Liver (tissue), 3 donors: ENCODE measurements at regions not wholly inside any gene's neighbourhood (a gene's known extent, or its start where the extent isn't known, plus 50 kb on each side); places are given as distances from the start of the nearest gene placed in this dataset.

ENCODE experiments used
- EGR1 ChIP-seq, 2 donors: IDR thresholded peaks; 2 replicates each; pipeline ENCODE4 v1.6.1; 2016 to 2018; ENCODE audit warnings: antibody characterized with exemption in 2 of 2, low read depth in 2 of 2
- JUND ChIP-seq, 2 donors: IDR thresholded peaks; 2 replicates each; pipeline ENCODE4 v1.6.1; 2016; ENCODE audit warnings: antibody characterized with exemption in 2 of 2
- RXRA ChIP-seq, 2 donors: IDR thresholded peaks; 2 replicates each; pipeline ENCODE4 v1.6.1; 2017 to 2018; ENCODE audit warnings: antibody characterized with exemption in 2 of 2, mild to moderate bottlenecking in 1 of 2
- SP1 ChIP-seq: IDR thresholded peaks from 2 replicates; pipeline ENCODE4 v1.6.1; 2018; ENCODE audit warnings: antibody characterized with exemption, mild to moderate bottlenecking
- TAF1 ChIP-seq: conservative IDR thresholded peaks from 2 replicates; pipeline ENCODE4 v1.6.1; 2016; ENCODE audit warnings: antibody characterized with exemption, mild to moderate bottlenecking
- YY1 ChIP-seq: IDR thresholded peaks from 2 replicates; pipeline ENCODE4 v1.6.1; 2016; ENCODE audit warnings: antibody characterized with exemption, mild to moderate bottlenecking
- TF ChIP-seq, protein P1 (sequence below): fragments of 150-350 bp; IDR thresholded peaks from 2 replicates; pipeline ENCODE4 v1.5.1; 2017; ENCODE audit warnings: improper control_type of control experiment, low read depth, low read length; ENCODE audit not compliant: missing input control
- TF ChIP-seq, protein P2 (sequence below): IDR thresholded peaks from 2 replicates; pipeline ENCODE4 v1.6.1; 2016; ENCODE audit warnings: antibody characterized with exemption, mild to moderate bottlenecking
- TF ChIP-seq, protein P3 (sequence below): IDR thresholded peaks from 2 replicates; pipeline ENCODE4 v1.6.1; 2016; ENCODE audit warnings: antibody characterized with exemption
- donor health status: healthy.
- donor health status: healthy.

DNA sequence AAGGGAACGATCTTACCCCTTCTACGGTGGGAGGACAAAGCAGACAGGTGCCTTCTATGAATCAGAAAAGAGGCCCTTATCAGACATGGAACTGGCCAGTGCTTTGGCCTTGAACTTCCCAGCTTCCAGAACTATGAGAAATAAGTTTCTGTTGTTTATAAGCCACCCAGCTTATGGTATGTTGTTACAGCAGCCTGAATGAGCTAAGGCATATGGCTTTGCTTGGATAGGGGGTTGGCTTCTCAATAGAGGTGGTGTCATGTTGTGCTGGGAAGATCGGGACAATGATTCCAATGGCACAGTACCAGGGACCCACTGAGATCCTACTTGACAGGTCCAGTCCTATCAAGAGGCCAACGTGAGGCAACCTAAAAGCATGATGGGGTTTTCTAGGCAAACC is 183.4 kb upstream of the BMPER start:
- TF ChIP-seq, protein P1, sequence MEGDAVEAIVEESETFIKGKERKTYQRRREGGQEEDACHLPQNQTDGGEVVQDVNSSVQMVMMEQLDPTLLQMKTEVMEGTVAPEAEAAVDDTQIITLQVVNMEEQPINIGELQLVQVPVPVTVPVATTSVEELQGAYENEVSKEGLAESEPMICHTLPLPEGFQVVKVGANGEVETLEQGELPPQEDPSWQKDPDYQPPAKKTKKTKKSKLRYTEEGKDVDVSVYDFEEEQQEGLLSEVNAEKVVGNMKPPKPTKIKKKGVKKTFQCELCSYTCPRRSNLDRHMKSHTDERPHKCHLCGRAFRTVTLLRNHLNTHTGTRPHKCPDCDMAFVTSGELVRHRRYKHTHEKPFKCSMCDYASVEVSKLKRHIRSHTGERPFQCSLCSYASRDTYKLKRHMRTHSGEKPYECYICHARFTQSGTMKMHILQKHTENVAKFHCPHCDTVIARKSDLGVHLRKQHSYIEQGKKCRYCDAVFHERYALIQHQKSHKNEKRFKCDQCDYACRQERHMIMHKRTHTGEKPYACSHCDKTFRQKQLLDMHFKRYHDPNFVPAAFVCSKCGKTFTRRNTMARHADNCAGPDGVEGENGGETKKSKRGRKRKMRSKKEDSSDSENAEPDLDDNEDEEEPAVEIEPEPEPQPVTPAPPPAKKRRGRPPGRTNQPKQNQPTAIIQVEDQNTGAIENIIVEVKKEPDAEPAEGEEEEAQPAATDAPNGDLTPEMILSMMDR, result no peak
- TF ChIP-seq RXRA (IDR thresholded peaks at IDR 0.05) (no peak), SP1 (no peak), YY1 (no peak), TAF1 (no peak), EGR1 (IDR thresholded peaks at IDR 0.05; ENCODE audit: low read depth in 2 of 2) (no peak), JUND (IDR thresholded peaks at IDR 0.05) (no peak)
- TF ChIP-seq, protein P2, sequence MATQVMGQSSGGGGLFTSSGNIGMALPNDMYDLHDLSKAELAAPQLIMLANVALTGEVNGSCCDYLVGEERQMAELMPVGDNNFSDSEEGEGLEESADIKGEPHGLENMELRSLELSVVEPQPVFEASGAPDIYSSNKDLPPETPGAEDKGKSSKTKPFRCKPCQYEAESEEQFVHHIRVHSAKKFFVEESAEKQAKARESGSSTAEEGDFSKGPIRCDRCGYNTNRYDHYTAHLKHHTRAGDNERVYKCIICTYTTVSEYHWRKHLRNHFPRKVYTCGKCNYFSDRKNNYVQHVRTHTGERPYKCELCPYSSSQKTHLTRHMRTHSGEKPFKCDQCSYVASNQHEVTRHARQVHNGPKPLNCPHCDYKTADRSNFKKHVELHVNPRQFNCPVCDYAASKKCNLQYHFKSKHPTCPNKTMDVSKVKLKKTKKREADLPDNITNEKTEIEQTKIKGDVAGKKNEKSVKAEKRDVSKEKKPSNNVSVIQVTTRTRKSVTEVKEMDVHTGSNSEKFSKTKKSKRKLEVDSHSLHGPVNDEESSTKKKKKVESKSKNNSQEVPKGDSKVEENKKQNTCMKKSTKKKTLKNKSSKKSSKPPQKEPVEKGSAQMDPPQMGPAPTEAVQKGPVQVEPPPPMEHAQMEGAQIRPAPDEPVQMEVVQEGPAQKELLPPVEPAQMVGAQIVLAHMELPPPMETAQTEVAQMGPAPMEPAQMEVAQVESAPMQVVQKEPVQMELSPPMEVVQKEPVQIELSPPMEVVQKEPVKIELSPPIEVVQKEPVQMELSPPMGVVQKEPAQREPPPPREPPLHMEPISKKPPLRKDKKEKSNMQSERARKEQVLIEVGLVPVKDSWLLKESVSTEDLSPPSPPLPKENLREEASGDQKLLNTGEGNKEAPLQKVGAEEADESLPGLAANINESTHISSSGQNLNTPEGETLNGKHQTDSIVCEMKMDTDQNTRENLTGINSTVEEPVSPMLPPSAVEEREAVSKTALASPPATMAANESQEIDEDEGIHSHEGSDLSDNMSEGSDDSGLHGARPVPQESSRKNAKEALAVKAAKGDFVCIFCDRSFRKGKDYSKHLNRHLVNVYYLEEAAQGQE, result no peak
- TF ChIP-seq, protein P3, sequence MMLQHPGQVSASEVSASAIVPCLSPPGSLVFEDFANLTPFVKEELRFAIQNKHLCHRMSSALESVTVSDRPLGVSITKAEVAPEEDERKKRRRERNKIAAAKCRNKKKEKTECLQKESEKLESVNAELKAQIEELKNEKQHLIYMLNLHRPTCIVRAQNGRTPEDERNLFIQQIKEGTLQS, result no peak
